Esophagus muscularis mucosa (tissue), 4 donors: ENCODE measurements at regions not wholly inside any gene's neighbourhood (a gene's known extent, or its start where the extent isn't known, plus 50 kb on each side); places are given as distances from the start of the nearest gene placed in this dataset.
A peak's percentile ranks its signal among the peaks of the same experiment; 100 is the strongest.

Experiments used
- DNase-seq: peaks from one replicate; pipeline ENCODE4 v3.0.0-alpha.2; 2017; ENCODE audit errors: extremely low spot score
- H3K27ac ChIP-seq, 4 donors: fragments of 200-600 bp; sonication (generic); replicated peaks in 1 of 4; 1 replicate in 3 of 4; 2 replicates in 1 of 4; pipeline ENCODE4 v1.5.1; 2016 to 2019; ENCODE audit warnings: mild to moderate bottlenecking in 1 of 4
- H3K27me3 ChIP-seq, 4 donors: fragments of 200-600 bp; sonication (generic); one replicate each; pipeline versions ENCODE4 v1.5.1 to v1.6.0; 2016 to 2019
- H3K36me3 ChIP-seq, 4 donors: fragments of 200-600 bp; sonication (generic); one replicate each; pipeline ENCODE4 v1.5.1; 2016 to 2019
- H3K4me1 ChIP-seq, 4 donors: fragments of 200-600 bp; sonication (generic); one replicate each; pipeline ENCODE4 v1.5.1; 2016 to 2019
- H3K4me3 ChIP-seq, 4 donors: fragments of 200-600 bp; sonication (generic); 1 replicate in 2 of 4; 2 replicates in 2 of 4; pipeline ENCODE4 v1.5.1; 2016 to 2019; ENCODE audit warnings: mild to moderate bottlenecking in 4 of 4, moderate library complexity in 1 of 4
- H3K9me3 ChIP-seq, 4 donors: fragments of 200-600 bp; sonication (generic); 1 replicate in 3 of 4; 2 replicates in 1 of 4; pipeline ENCODE4 v1.5.1; 2016 to 2019
- CTCF ChIP-seq, 3 experiments: fragments of 200-600 bp in 2 of 3; fragments of 450-650 bp in 1 of 3; sonication (generic) in 2 of 3; IDR thresholded peaks; one replicate each; pipeline ENCODE4 v1.5.1; 2017 to 2019; ENCODE audit warnings: antibody characterized with exemption in 3 of 3, mild to moderate bottlenecking in 2 of 3, moderate library complexity in 1 of 3
- EP300 ChIP-seq: sonication (generic); formaldehyde crosslinking; IDR thresholded peaks from one replicate; pipeline ENCODE4 v1.6.1; 2017; ENCODE audit warnings: antibody characterized with exemption
- POLR2A ChIP-seq: fragments of 450-650 bp; IDR thresholded peaks from one replicate; pipeline ENCODE4 v1.6.1; 2017; ENCODE audit warnings: antibody characterized with exemption, moderate library complexity, mild to moderate bottlenecking, low read depth
- POLR2AphosphoS5 ChIP-seq, 2 donors: sonication (generic); formaldehyde crosslinking; IDR thresholded peaks; one replicate each; pipeline ENCODE4 v1.6.1; 2017; ENCODE audit warnings: antibody characterized with exemption in 2 of 2
- WGBS: methylation state at CpG from one replicate; pipeline ENCODE4 v1.1.5; 2018; 5-methylcytosine and 5-hydroxymethylcytosine counted together
- intact Hi-C: fragments of 100-400 bp; cut with DNase I; formaldehyde crosslinking; loops from one replicate; pipeline ENCODE4 v1.15.1; 2023

- DNase-seq: no peak
- Histone ChIP-seq H3K27ac (no peak overlapping the region), H3K27me3 (no peaks in the 10 kb centered on the region), H3K4me1 (no peaks in the 10 kb centered on the region), H3K9me3 (no peaks in the 10 kb centered on the region), H3K36me3 (no peaks in the 10 kb centered on the region), H3K4me3 (no peak overlapping the region)
- intact Hi-C loops: no loop called here
- no peak for TF ChIP-seq POLR2A
- TF ChIP-seq EP300: no peak
- no peak for TF ChIP-seq CTCF (IDR thresholded peaks at IDR 0.05)
- TF ChIP-seq POLR2AphosphoS5 (IDR thresholded peaks at IDR 0.05): no peak
- WGBS: 75% methylated on average over 1 of the region's 1 CpG
These were observed 90.1 kb upstream of the RNPC3 start for GRCh38 chr1:103435443-103435842.

- WGBS: 65% methylated on average over 2 of the region's 2 CpGs
These were observed 100.8 kb upstream of the RNPC3 start for GRCh38 chr1:103424650-103425049.

GRCh38 chr1:103416681-103417286, 108.7 kb upstream of the RNPC3 start:
- intact Hi-C loops: no loop called here

More at GRCh38 chr1:103424650-103425049, 100.8 kb upstream of the RNPC3 start:
- no peak overlapping the region for H3K4me3 ChIP-seq
- DNase-seq: no peak
- H3K36me3 ChIP-seq: no peaks in the 10 kb centered on the region
- H3K27ac ChIP-seq: no peak overlapping the region
- no peaks in the 10 kb centered on the region for H3K4me1 ChIP-seq
- TF ChIP-seq CTCF (IDR thresholded peaks at IDR 0.05) (no peak), POLR2AphosphoS5 (IDR thresholded peaks at IDR 0.05) (no peak), POLR2A (no peak), EP300 (no peak)
- intact Hi-C loops: no loop called here
- no peaks in the 10 kb centered on the region for H3K27me3 ChIP-seq
- H3K9me3 ChIP-seq: no peaks in the 10 kb centered on the region

GRCh38 chr1:103387898-103388297, 137.6 kb upstream of the RNPC3 start:
- H3K4me3 ChIP-seq: no peak overlapping the region
- H3K9me3 ChIP-seq: peaks cover 0 to 10% (median 8%) of the 10 kb centered on the region in 4 donors
- TF ChIP-seq EP300: no peak
- H3K27ac ChIP-seq: no peak overlapping the region
- no peak for DNase-seq
- H3K4me1 ChIP-seq: no peaks in the 10 kb centered on the region
- intact Hi-C loops: no loop called here
- H3K36me3 ChIP-seq: no peaks in the 10 kb centered on the region
- no peaks in the 10 kb centered on the region for H3K27me3 ChIP-seq
- WGBS: 54% methylated on average over 1 of the region's 1 CpG

More at GRCh38 chr1:103416681-103417286, 108.7 kb upstream of the RNPC3 start:
- Histone ChIP-seq H3K4me3 (no peak overlapping the region), H3K9me3 (no peaks in the 10 kb centered on the region), H3K27me3 (no peaks in the 10 kb centered on the region), H3K27ac (no peak overlapping the region), H3K4me1 (no peaks in the 10 kb centered on the region), H3K36me3 (no peaks in the 10 kb centered on the region)
- DNase-seq: no peak
- 85% methylated on average over 1 of the region's 1 CpG for WGBS
- peak in 1 of 3 experiments; percentile 11 for TF ChIP-seq CTCF (IDR thresholded peaks at IDR 0.05)
- no peak for TF ChIP-seq EP300

- no peak for DNase-seq
- TF ChIP-seq CTCF (IDR thresholded peaks at IDR 0.05) (no peak), POLR2AphosphoS5 (IDR thresholded peaks at IDR 0.05) (no peak), POLR2A (no peak), EP300 (no peak)
- Histone ChIP-seq H3K4me1 (no peaks in the 10 kb centered on the region), H3K4me3 (no peak overlapping the region), H3K27ac (no peak overlapping the region), H3K27me3 (no peaks in the 10 kb centered on the region), H3K36me3 (no peaks in the 10 kb centered on the region), H3K9me3 (no peaks in the 10 kb centered on the region)
- intact Hi-C loops: no loop called here
- WGBS: 87% methylated on average over 3 of the region's 3 CpGs
These were observed 151.5 kb upstream of the RNPC3 start for GRCh38 chr1:103373991-103374390.
